GM12878 (cell line): ENCODE measurements at regions not wholly inside any gene's neighbourhood (a gene's known extent, or its start where the extent isn't known, plus 50 kb on each side); places are given as distances from the start of the nearest gene placed in this dataset.

Experiments
- ATAC-seq: fragments of 200-7000 bp; cut with Tn5 transposase; 3 replicates; pipeline ENCODE4 v1.9.1; 2020; ENCODE audit warnings: mild to moderate bottlenecking, moderate library complexity
- BruUV-seq: library from RNA; stranded (reverse); fragments of 400-500 nt; replicated peaks from 2 replicates; lab custom pipeline; 2021; lab: Mats Ljungman, UMichigan
- CTCF ChIA-PET: fragments of 300-600 bp; sonication (Branson Sonifier 250); formaldehyde crosslinking; extraction: SDS; loops from one replicate; lab custom pipeline; 2021; ENCODE audit warnings: inconsistent platforms; lab: Yijun Ruan, JAX
- POLR2A ChIA-PET: fragments of 350-600 bp; formaldehyde crosslinking; extraction: SDS; loops from one replicate; lab custom pipeline; 2021; ENCODE audit warnings: inconsistent platforms; lab: Charles Lee
- RAD21 ChIA-PET: fragments of 300-600 bp; sonication (Branson Sonifier 250); formaldehyde crosslinking; loops from one replicate; lab custom pipeline; 2023; ENCODE audit warnings: antibody characterized with exemption; ENCODE audit not compliant: unreplicated experiment; lab: Charles Lee
- SMC1A ChIA-PET: fragments of 300-600 bp; sonication (Branson Sonifier 250); formaldehyde crosslinking; loops from one replicate; lab custom pipeline; 2023; ENCODE audit not compliant: unreplicated experiment, uncharacterized antibody; lab: Charles Lee
- DNase-seq: peaks from one replicate; pipeline ENCODE4 v3.0.0-alpha.2; 2011; ENCODE audit warnings: low read depth, low spot score
- FAIRE-seq: peaks from 3 replicates; lab custom pipeline; 2011; peaks lifted over from hg19 to GRCh38; lab: Jason Lieb, UNC
- H2AFZ ChIP-seq: 2 replicates; pipeline ENCODE4 v1.6.0; 2011; ENCODE audit warnings: low read depth, low read length, control low read depth; ENCODE audit not compliant: control insufficient read depth
- H3K27ac ChIP-seq: 2 replicates; pipeline ENCODE4 v1.5.1; 2011; ENCODE audit warnings: control low read depth; ENCODE audit not compliant: control insufficient read depth, insufficient read depth
- H3K27me3 ChIP-seq, 2 experiments: replicated peaks in 1 of 2; 2 replicates each; pipeline versions ENCODE4 v1.6.0 to v1.6.1; 2011; ENCODE audit warnings: low read length in 1 of 2; ENCODE audit not compliant: control insufficient read depth in 2 of 2, insufficient read depth in 2 of 2
- H3K36me3 ChIP-seq, 2 experiments: 2 replicates each; pipeline ENCODE4 v1.5.1; 2011; ENCODE audit warnings: low read length in 1 of 2; ENCODE audit not compliant: control insufficient read depth in 2 of 2, insufficient read depth in 2 of 2
- H3K4me1 ChIP-seq: 2 replicates; pipeline ENCODE4 v1.6.1; 2011; ENCODE audit warnings: mild to moderate bottlenecking, low read length, moderate library complexity, mixed read lengths; ENCODE audit not compliant: control insufficient read depth, insufficient read depth
- H3K4me2 ChIP-seq: 2 replicates; pipeline ENCODE4 v1.6.0; 2011; ENCODE audit warnings: control low read depth; ENCODE audit not compliant: control insufficient read depth, insufficient read depth
- H3K4me3 ChIP-seq: fragments of 200-600 bp; sonication (generic); 2 replicates; pipeline ENCODE4 v1.5.1; 2016
- H3K79me2 ChIP-seq: 2 replicates; pipeline ENCODE4 v1.6.0; 2011; ENCODE audit warnings: low read length; ENCODE audit not compliant: control insufficient read depth, insufficient read depth
- H3K9ac ChIP-seq: 2 replicates; pipeline ENCODE4 v1.8.0; 2011; ENCODE audit warnings: low read length, control low read depth, mixed read lengths; ENCODE audit not compliant: control insufficient read depth, insufficient read depth
- H3K9me3 ChIP-seq: replicated peaks from 3 replicates; pipeline ENCODE4 v1.5.1; 2011; ENCODE audit warnings: mild to moderate bottlenecking, low read length; ENCODE audit not compliant: control insufficient read depth, insufficient read depth
- H4K20me1 ChIP-seq: 2 replicates; pipeline ENCODE4 v1.6.0; 2011; ENCODE audit not compliant: control insufficient read depth, insufficient read depth
- BCLAF1 ChIP-seq: fragments of 450-650 bp; IDR thresholded peaks from 2 replicates; pipeline ENCODE4 v1.6.1; 2017; ENCODE audit warnings: antibody characterized with exemption, mild to moderate bottlenecking, moderate library complexity
- CEBPB ChIP-seq, 2 experiments: fragments of 150-350 bp in 1 of 2; IDR thresholded peaks; 2 replicates each; pipeline ENCODE4 v1.6.1; 2012 to 2014; ENCODE audit warnings: low read depth in 2 of 2, low read length in 2 of 2, borderline replicate concordance in 1 of 2, inconsistent platforms in 1 of 2
- CHD2 ChIP-seq: IDR thresholded peaks from 2 replicates; pipeline ENCODE4 v1.6.1; 2011; ENCODE audit warnings: low read depth, low read length, improper control_type of control experiment, borderline replicate concordance
- DPF2 ChIP-seq: fragments of 450-650 bp; IDR thresholded peaks from 2 replicates; pipeline ENCODE4 v1.6.1; 2017; ENCODE audit warnings: mild to moderate bottlenecking
- E2F4 ChIP-seq: IDR thresholded peaks from 2 replicates; pipeline ENCODE4 v1.6.1; 2012; ENCODE audit warnings: low read depth, low read length, improper control_type of control experiment
- E2F8 ChIP-seq: fragments of 450-650 bp; IDR thresholded peaks from 2 replicates; pipeline ENCODE4 v1.6.1; 2018; ENCODE audit warnings: mild to moderate bottlenecking, low read depth, moderate library complexity; ENCODE audit not compliant: partially characterized antibody
- JUND ChIP-seq: IDR thresholded peaks from 2 replicates; pipeline ENCODE4 v1.6.1; 2012; ENCODE audit warnings: low read depth, mild to moderate bottlenecking, low read length, improper control_type of control experiment, moderate library complexity
- NFYA ChIP-seq: IDR thresholded peaks from 2 replicates; pipeline ENCODE4 v1.6.1; 2011; ENCODE audit warnings: low read depth, mild to moderate bottlenecking, low read length, improper control_type of control experiment, borderline replicate concordance
- NRF1 ChIP-seq: conservative IDR thresholded peaks from 2 replicates; pipeline ENCODE4 v1.6.1; 2011; ENCODE audit warnings: mild to moderate bottlenecking, low read depth, low read length, improper control_type of control experiment
- POLR2A ChIP-seq: IDR thresholded peaks from 2 replicates; pipeline ENCODE4 v1.6.1; 2011; ENCODE audit warnings: low read depth, mild to moderate bottlenecking, low read length
- RELA ChIP-seq: fragments of 450-650 bp; IDR thresholded peaks from 2 replicates; pipeline ENCODE4 v1.8.0; 2014; ENCODE audit warnings: borderline replicate concordance; ENCODE audit not compliant: partially characterized antibody
- ZNF622 ChIP-seq: fragments of 450-650 bp; IDR thresholded peaks from 2 replicates; pipeline ENCODE4 v1.6.1; 2017; ENCODE audit warnings: mild to moderate bottlenecking, inconsistent platforms
- WGBS: methylation state at CpG from one replicate; pipeline ENCODE4 v1.1.6; 2016; ENCODE audit warnings: low lambda C conversion rate; ENCODE audit not compliant: insufficient replicate concordance, insufficient coverage; ENCODE audit errors: missing lambda C conversion rate; 5-methylcytosine and 5-hydroxymethylcytosine counted together
- in situ Hi-C: fragments of 300-500 bp; cut with MboI; formaldehyde crosslinking; loops from 9 replicates; pipeline ENCODE4 v1.14.3; 2018; ENCODE audit warnings: mixed read lengths
- intact Hi-C: fragments of 100-400 bp; cut with micrococcal nuclease; formaldehyde crosslinking; loops from one replicate; pipeline ENCODE4 v1.14.2; 2022; ENCODE audit not compliant: unreplicated experiment

- ChIA-PET RAD21 (no interaction called here), SMC1A (no interaction called here), CTCF (no interaction called here), POLR2A (no interaction called here)
- Histone ChIP-seq H3K4me2 (no peak overlapping the region), H3K9ac (no peak overlapping the region), H3K4me1 (no peaks in the 10 kb centered on the region), H4K20me1 (no peaks in the 10 kb centered on the region), H2AFZ (no peak overlapping the region), H3K4me3 (no peak overlapping the region), H3K36me3 (no peaks in the 10 kb centered on the region), H3K27ac (no peak overlapping the region), H3K79me2 (no peaks in the 10 kb centered on the region), H3K9me3 (no peaks in the 10 kb centered on the region; the same call in 2 of the 3 replicates), H3K27me3 (no peaks in the 10 kb centered on the region)
- WGBS = 75% methylated on average over 13 of the region's 13 CpGs
- ATAC-seq = no peak
- BruUV-seq = no TSS peak
- DNase-seq = no peak
- intact Hi-C loops = no loop called here
- in situ Hi-C loops = no loop called here
- no peak for FAIRE-seq
- TF ChIP-seq POLR2A = no peak
- TF ChIP-seq NRF1 = no peak
- TF ChIP-seq JUND = no peak
- TF ChIP-seq NFYA = no peak
- TF ChIP-seq E2F4 = no peak
- TF ChIP-seq CHD2 = no peak
Observed at GRCh38 chr5:5652181-5652580, 229.7 kb downstream of the ICE1 start.

GRCh38 chr5:5650949-5651348 is 228.5 kb downstream of the ICE1 start:
- H3K4me2 ChIP-seq = no peak overlapping the region
- no peaks in the 10 kb centered on the region for H3K36me3 ChIP-seq
- H3K79me2 ChIP-seq = no peaks in the 10 kb centered on the region
- in situ Hi-C loops = no loop called here
- H3K27me3 ChIP-seq = no peaks in the 10 kb centered on the region
- no peak overlapping the region for H2AFZ ChIP-seq
- WGBS = 88% methylated on average over 2 of the region's 2 CpGs
- no peaks in the 10 kb centered on the region for H3K4me1 ChIP-seq
- ChIA-PET SMC1A (no interaction called here), RAD21 (no interaction called here)
- H4K20me1 ChIP-seq = no peaks in the 10 kb centered on the region
- no TSS peak for BruUV-seq
- no peak overlapping the region for H3K27ac ChIP-seq
- no peak for ATAC-seq
- no peak overlapping the region for H3K4me3 ChIP-seq
- no peak for DNase-seq
- H3K9ac ChIP-seq = no peak overlapping the region
- H3K9me3 ChIP-seq = no peaks in the 10 kb centered on the region
- FAIRE-seq = no peak
- TF ChIP-seq DPF2 (no peak), E2F8 (no peak), RELA (no peak), BCLAF1 (no peak), ZNF622 (no peak), CEBPB (IDR thresholded peaks at IDR 0.05; ENCODE audit: borderline replicate concordance in 1 of 2, low read depth in 2 of 2, low read length in 2 of 2) (no peak)
- TF ChIP-seq, all 136 proteins: peak for 0
- ChIA-PET POLR2A (no interaction called here), CTCF (no interaction called here)
- intact Hi-C loops = no loop called here
